Osteocyte (in vitro differentiated cells): ENCODE measurements at regions not wholly inside any gene's neighbourhood (a gene's known extent, or its start where the extent isn't known, plus 50 kb on each side); places are given as distances from the start of the nearest gene placed in this dataset.

Experiments
- DNase-seq: peaks from one replicate; pipeline ENCODE4 v3.0.0; 2021; ENCODE audit warnings: mixed read lengths; ENCODE audit not compliant: unreplicated experiment; ENCODE audit errors: extremely low spot score
- H3K27ac Mint-ChIP-seq: one replicate; pipeline ENCODE4 v1.8.0; 2021; ENCODE audit warnings: mild to moderate bottlenecking, mixed read lengths; ENCODE audit not compliant: unreplicated experiment
- H3K27me3 Mint-ChIP-seq: one replicate; pipeline ENCODE4 v1.8.0; 2021; ENCODE audit warnings: mixed read lengths; ENCODE audit not compliant: unreplicated experiment
- H3K36me3 Mint-ChIP-seq: one replicate; pipeline ENCODE4 v1.8.0; 2021; ENCODE audit warnings: mixed read lengths; ENCODE audit not compliant: unreplicated experiment
- H3K4me1 Mint-ChIP-seq: one replicate; pipeline ENCODE4 v1.8.0; 2021; ENCODE audit warnings: mixed read lengths; ENCODE audit not compliant: unreplicated experiment
- H3K4me3 Mint-ChIP-seq: one replicate; pipeline ENCODE4 v1.8.0; 2021; ENCODE audit warnings: mild to moderate bottlenecking, moderate library complexity, mixed read lengths; ENCODE audit not compliant: unreplicated experiment
- H3K9me3 Mint-ChIP-seq: one replicate; pipeline ENCODE4 v1.8.0; 2021; ENCODE audit warnings: mixed read lengths; ENCODE audit not compliant: unreplicated experiment
- TF ChIP-seq, protein P1 (sequence below): fragments of 200-600 bp; sonication (generic); IDR thresholded peaks from 2 replicates; pipeline ENCODE4 v1.5.0; 2021; ENCODE audit warnings: antibody characterized with exemption, mild to moderate bottlenecking, moderate library complexity

DNA sequence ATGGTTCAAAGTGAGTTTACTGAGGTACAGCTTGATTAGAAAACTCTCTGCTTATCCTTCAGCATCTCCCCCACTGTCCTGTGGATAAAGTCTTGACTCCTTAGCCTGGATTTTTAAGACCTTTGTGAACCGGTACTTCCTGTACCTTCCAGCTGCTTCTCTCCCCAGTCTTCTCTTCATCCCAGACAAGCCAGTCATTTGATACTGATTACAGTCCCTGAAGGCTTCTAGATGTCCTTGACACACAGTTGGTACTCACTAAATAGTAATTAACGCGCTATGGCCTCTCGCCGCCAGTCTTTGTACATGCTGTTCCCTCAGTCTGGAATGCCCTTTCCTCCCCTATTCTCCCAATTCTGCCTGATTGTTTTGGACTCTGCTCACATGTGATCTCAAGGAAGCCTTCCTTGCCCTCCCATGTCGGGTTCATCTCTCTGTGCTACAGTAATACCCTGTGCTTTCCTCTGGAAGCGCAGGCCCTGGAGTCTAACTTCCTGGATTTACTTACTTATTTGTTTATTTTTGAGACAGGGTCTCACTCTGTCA is 50.6 kb upstream of the PTGR2 start:
- peaks cover 9% of the 10 kb centered on the region for H3K4me1 Mint-ChIP-seq
- H3K9me3 Mint-ChIP-seq: no peaks in the 10 kb centered on the region
- no peak overlapping the region for H3K4me3 Mint-ChIP-seq
- no peak overlapping the region for H3K27ac Mint-ChIP-seq
- no peak for DNase-seq
- no peaks in the 10 kb centered on the region for H3K36me3 Mint-ChIP-seq
- TF ChIP-seq, protein P1, sequence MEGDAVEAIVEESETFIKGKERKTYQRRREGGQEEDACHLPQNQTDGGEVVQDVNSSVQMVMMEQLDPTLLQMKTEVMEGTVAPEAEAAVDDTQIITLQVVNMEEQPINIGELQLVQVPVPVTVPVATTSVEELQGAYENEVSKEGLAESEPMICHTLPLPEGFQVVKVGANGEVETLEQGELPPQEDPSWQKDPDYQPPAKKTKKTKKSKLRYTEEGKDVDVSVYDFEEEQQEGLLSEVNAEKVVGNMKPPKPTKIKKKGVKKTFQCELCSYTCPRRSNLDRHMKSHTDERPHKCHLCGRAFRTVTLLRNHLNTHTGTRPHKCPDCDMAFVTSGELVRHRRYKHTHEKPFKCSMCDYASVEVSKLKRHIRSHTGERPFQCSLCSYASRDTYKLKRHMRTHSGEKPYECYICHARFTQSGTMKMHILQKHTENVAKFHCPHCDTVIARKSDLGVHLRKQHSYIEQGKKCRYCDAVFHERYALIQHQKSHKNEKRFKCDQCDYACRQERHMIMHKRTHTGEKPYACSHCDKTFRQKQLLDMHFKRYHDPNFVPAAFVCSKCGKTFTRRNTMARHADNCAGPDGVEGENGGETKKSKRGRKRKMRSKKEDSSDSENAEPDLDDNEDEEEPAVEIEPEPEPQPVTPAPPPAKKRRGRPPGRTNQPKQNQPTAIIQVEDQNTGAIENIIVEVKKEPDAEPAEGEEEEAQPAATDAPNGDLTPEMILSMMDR: no peak
- H3K27me3 Mint-ChIP-seq: no peaks in the 10 kb centered on the region

DNA sequence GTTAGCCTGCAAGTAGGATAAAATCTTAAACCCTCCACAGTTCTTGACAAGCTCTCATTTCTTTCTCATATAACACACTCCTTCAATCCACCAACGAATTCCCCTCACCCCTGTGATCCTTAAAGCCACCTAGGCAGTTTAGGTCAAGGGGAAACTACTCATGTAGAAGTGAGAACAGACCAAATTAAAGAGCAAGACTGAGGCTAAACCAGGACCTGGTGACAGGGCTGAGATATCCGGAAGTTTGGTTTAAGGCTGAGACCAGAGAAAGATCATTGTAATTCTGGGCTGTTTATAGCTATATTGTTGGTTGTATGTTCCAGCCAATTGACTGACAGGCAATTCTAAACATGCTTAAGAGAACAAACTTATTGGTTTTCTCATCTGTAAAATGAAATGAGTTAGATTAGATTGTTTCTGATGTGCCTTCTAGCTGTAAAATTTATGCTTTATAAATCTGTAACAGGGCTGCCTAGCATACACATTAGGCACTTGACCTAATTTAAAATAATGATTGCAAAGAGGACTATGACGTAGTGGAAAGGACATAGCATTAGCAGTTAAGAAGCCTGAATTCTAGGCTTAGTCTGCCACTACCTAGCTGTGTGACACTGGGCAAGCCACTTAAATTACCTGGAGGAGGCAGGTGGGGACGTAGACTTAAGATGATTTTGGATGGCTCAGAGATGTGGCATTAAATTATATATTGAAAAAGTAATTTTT is 53.9 kb upstream of the PTGR2 start:
- H3K4me3 Mint-ChIP-seq: no peak overlapping the region
- H3K27me3 Mint-ChIP-seq: no peaks in the 10 kb centered on the region
- DNase-seq: no peak
- no peaks in the 10 kb centered on the region for H3K9me3 Mint-ChIP-seq
- TF ChIP-seq, protein P1: no peak
- peaks cover 18% of the 10 kb centered on the region for H3K4me1 Mint-ChIP-seq
- H3K36me3 Mint-ChIP-seq: no peaks in the 10 kb centered on the region
- no peak overlapping the region for H3K27ac Mint-ChIP-seq

DNA sequence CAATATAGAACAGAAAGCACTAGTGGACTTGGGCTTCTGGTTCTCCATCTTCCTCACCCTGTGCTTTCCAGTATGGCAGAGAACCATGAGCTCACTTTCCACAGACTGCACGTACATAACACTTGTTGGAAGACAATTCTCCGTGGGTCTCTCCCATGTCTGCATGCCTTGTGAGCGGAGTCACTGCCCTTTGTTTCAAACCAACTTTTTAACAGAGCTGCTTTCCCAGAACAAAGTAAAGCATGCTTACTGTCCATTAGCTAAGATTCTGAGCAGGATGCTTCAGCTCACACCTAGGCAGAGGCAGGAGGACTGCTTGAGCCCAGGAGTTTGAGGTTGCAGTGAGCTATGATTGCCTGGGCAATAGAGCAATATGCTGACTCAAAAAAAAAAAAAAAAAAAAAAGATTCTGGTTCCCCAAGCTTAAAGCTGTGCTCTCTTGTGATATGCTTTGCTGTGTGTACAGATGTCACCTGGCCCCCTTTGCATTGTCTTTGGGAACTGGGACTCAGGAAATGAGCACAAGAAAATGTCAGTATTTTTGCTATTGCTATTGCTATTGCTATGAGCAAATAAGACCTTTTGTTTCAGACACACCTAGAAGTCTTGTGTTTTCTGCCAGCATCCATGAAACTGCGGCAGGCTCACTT is 54.6 kb upstream of the PTGR2 start:
- peaks cover 22% of the 10 kb centered on the region for H3K4me1 Mint-ChIP-seq
- no peak for DNase-seq

DNA sequence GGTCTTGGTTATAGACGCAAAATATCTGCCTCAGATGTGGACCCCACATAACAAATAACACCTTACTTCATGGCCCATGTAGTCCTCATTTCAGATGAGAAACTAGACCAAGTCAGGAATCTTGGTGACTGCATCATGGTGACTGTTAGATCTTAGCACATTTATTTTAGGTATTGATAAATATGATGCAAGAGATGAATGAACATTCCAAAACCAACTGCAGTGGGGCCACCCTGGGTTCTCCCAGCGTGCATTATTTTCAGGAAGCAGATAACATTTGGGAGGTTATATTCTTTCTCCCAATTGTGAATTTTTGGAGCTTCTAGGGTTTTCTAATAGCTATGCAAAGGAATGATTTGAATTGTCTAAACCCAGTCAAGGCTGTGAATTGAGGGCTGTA is 55.2 kb upstream of the PTGR2 start:
- Mint-ChIP-seq H3K4me3 (no peak overlapping the region), H3K36me3 (no peaks in the 10 kb centered on the region), H3K27me3 (no peaks in the 10 kb centered on the region), H3K4me1 (peaks cover 22% of the 10 kb centered on the region), H3K27ac (no peak overlapping the region), H3K9me3 (no peaks in the 10 kb centered on the region)
- no peak for DNase-seq
- TF ChIP-seq, protein P1: no peak

More for the DNA sequence above, 54.6 kb upstream of the PTGR2 start:
- Mint-ChIP-seq H3K27ac (no peak overlapping the region), H3K4me3 (no peak overlapping the region), H3K36me3 (no peaks in the 10 kb centered on the region), H3K27me3 (no peaks in the 10 kb centered on the region), H3K9me3 (no peaks in the 10 kb centered on the region)
- TF ChIP-seq, protein P1: no peak

DNA sequence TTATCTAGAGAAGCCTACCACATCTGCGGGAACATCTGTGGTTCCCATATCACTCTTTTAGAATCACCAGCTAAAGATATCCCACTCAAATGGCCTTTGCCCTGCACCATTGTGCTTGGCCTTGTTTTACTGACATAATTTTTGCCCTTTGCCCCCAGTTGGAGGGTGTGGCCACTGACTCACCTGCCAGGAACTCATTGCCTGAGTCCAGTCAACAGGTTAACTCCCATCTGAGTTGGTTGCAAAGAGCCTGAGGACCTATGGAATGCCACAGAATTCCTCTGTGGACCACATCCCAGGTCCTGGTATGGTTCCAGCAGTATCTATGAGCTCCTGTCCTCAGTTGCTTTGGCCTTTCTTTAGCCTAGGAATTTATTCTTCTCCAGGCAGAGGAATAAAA is 55.7 kb upstream of the PTGR2 start:
- DNase-seq: no peak
- H3K27ac Mint-ChIP-seq: no peak overlapping the region

More for the DNA sequence above, 55.7 kb upstream of the PTGR2 start:
- TF ChIP-seq, protein P1: no peak
- H3K27me3 Mint-ChIP-seq: no peaks in the 10 kb centered on the region
- peaks cover 21% of the 10 kb centered on the region for H3K4me1 Mint-ChIP-seq
- H3K9me3 Mint-ChIP-seq: no peaks in the 10 kb centered on the region
- no peak overlapping the region for H3K4me3 Mint-ChIP-seq
- H3K36me3 Mint-ChIP-seq: no peaks in the 10 kb centered on the region
